ENCODE measurements at regions not wholly inside any gene's neighbourhood (a gene's known extent, or its start where the extent isn't known, plus 50 kb on each side); places are given as distances from the start of the nearest gene placed in this dataset.

GRCh38 chr13:73908809-73909208 lies 225.4 kb downstream of the KLF12 start:
- no peak for TF ChIP-seq CTCF (IDR thresholded peaks at IDR 0.05; ENCODE audit: low read depth, low read length)
- H3K36me3 ChIP-seq, result no peaks in the 10 kb centered on the region
- H3K27me3 ChIP-seq, result no peaks in the 10 kb centered on the region
- DNase-seq (ENCODE audit: low read depth in 1 of 2, low spot score in 1 of 2), result no peak
- H3K4me1 ChIP-seq (ENCODE audit: low read depth), result peaks cover 8% of the 10 kb centered on the region
- H3K4me3 ChIP-seq, result no peak overlapping the region
- no peaks in the 10 kb centered on the region for H3K9me3 ChIP-seq (ENCODE audit: low read depth)
- no peak overlapping the region for H3K27ac ChIP-seq

- Histone ChIP-seq H3K27me3 (no peaks in the 10 kb centered on the region), H3K36me3 (no peaks in the 10 kb centered on the region), H3K9me3 (ENCODE audit: low read depth) (no peaks in the 10 kb centered on the region), H3K27ac (no peak overlapping the region), H3K4me1 (ENCODE audit: low read depth) (no peaks in the 10 kb centered on the region), H3K4me3 (no peak overlapping the region)
- no peak for TF ChIP-seq CTCF (IDR thresholded peaks at IDR 0.05; ENCODE audit: low read depth, low read length)
- no peak for DNase-seq (ENCODE audit: low read depth in 1 of 2, low spot score in 1 of 2)
These were observed 229.6 kb downstream of the KLF12 start for GRCh38 chr13:73904625-73905024.

- Histone ChIP-seq H3K4me1 (ENCODE audit: low read depth) (no peaks in the 10 kb centered on the region), H3K9me3 (ENCODE audit: low read depth) (no peaks in the 10 kb centered on the region), H3K27me3 (no peaks in the 10 kb centered on the region), H3K36me3 (no peaks in the 10 kb centered on the region), H3K27ac (no peak overlapping the region), H3K4me3 (no peak overlapping the region)
- TF ChIP-seq CTCF (IDR thresholded peaks at IDR 0.05; ENCODE audit: low read depth, low read length), result no peak
- no peak for DNase-seq (ENCODE audit: low read depth in 1 of 2, low spot score in 1 of 2)
These were observed 230.6 kb downstream of the KLF12 start for GRCh38 chr13:73903561-73903960.

GRCh38 chr13:73902847-73903246 lies 231.4 kb downstream of the KLF12 start:
- H3K4me3 ChIP-seq, result no peak overlapping the region
- no peak for TF ChIP-seq CTCF (IDR thresholded peaks at IDR 0.05; ENCODE audit: low read depth, low read length)
- no peaks in the 10 kb centered on the region for H3K9me3 ChIP-seq (ENCODE audit: low read depth)
- no peaks in the 10 kb centered on the region for H3K36me3 ChIP-seq
- DNase-seq (ENCODE audit: low read depth in 1 of 2, low spot score in 1 of 2), result no peak
- H3K27me3 ChIP-seq, result no peaks in the 10 kb centered on the region
- no peak overlapping the region for H3K27ac ChIP-seq
- H3K4me1 ChIP-seq (ENCODE audit: low read depth), result no peaks in the 10 kb centered on the region

GRCh38 chr13:73902296-73902695 lies 231.9 kb downstream of the KLF12 start:
- no peaks in the 10 kb centered on the region for H3K36me3 ChIP-seq
- TF ChIP-seq CTCF (IDR thresholded peaks at IDR 0.05; ENCODE audit: low read depth, low read length), result no peak

More at GRCh38 chr13:73902296-73902695, 231.9 kb downstream of the KLF12 start:
- H3K9me3 ChIP-seq (ENCODE audit: low read depth), result no peaks in the 10 kb centered on the region
- no peaks in the 10 kb centered on the region for H3K4me1 ChIP-seq (ENCODE audit: low read depth)
- no peak overlapping the region for H3K4me3 ChIP-seq
- H3K27ac ChIP-seq, result no peak overlapping the region
- no peaks in the 10 kb centered on the region for H3K27me3 ChIP-seq
- DNase-seq (ENCODE audit: low read depth in 1 of 2, low spot score in 1 of 2), result no peak

All from cardiac muscle cell (in vitro differentiated cells and primary cell).